Cardiac muscle cell (in vitro differentiated cells and primary cell): ENCODE measurements at regions not wholly inside any gene's neighbourhood (a gene's known extent, or its start where the extent isn't known, plus 50 kb on each side); places are given as distances from the start of the nearest gene placed in this dataset.
A peak's percentile ranks its signal among the peaks of the same experiment; 100 is the strongest.

ENCODE experiments used
- DNase-seq, 2 donors: peaks; one replicate each; pipeline versions ENCODE4 v3.0.0 to v3.0.0-alpha.2; 2010 to 2017; ENCODE audit warnings: low read depth in 1 of 2, low spot score in 1 of 2
- H3K27ac ChIP-seq: fragments of 200-600 bp; sonication (generic); 2 replicates; pipeline ENCODE4 v1.5.1; 2016
- H3K27me3 ChIP-seq: fragments of 200-600 bp; sonication (generic); 2 replicates; pipeline ENCODE4 v1.6.0; 2016; ENCODE audit warnings: control low read depth
- H3K36me3 ChIP-seq: fragments of 200-600 bp; sonication (generic); 2 replicates; pipeline ENCODE4 v1.5.1; 2016; ENCODE audit warnings: control low read depth
- H3K4me1 ChIP-seq: fragments of 200-600 bp; sonication (generic); 2 replicates; pipeline ENCODE4 v1.8.1; 2017; ENCODE audit warnings: low read depth, mild to moderate bottlenecking, mixed run types
- H3K4me3 ChIP-seq: fragments of 200-600 bp; sonication (generic); 2 replicates; pipeline ENCODE4 v1.5.1; 2016; ENCODE audit warnings: mild to moderate bottlenecking
- H3K9me3 ChIP-seq: fragments of 200-600 bp; sonication (generic); 2 replicates; pipeline ENCODE4 v1.5.1; 2017; ENCODE audit warnings: low read depth, mild to moderate bottlenecking, control low read depth
- CTCF ChIP-seq: IDR thresholded peaks from 2 replicates; pipeline ENCODE4 v1.5.1; 2012; ENCODE audit warnings: low read depth, mild to moderate bottlenecking, low read length

- H3K9me3 ChIP-seq, result no peaks in the 10 kb centered on the region
These were observed 73.4 kb upstream of the PAK5 start for GRCh38 chr20:9912290-9912689.

GRCh38 chr20:9911519-9911918, 72.6 kb upstream of the PAK5 start:
- no peak for TF ChIP-seq CTCF
- no peaks in the 10 kb centered on the region for H3K4me1 ChIP-seq
- no peaks in the 10 kb centered on the region for H3K27me3 ChIP-seq
- no peaks in the 10 kb centered on the region for H3K9me3 ChIP-seq
- H3K27ac ChIP-seq, result no peak overlapping the region
- H3K4me3 ChIP-seq, result no peak overlapping the region
- DNase-seq, result no peak
- H3K36me3 ChIP-seq, result no peaks in the 10 kb centered on the region

More at GRCh38 chr20:9912290-9912689, 73.4 kb upstream of the PAK5 start:
- no peak for DNase-seq
- Histone ChIP-seq H3K4me3 (no peak overlapping the region), H3K4me1 (no peaks in the 10 kb centered on the region), H3K27ac (no peak overlapping the region), H3K27me3 (no peaks in the 10 kb centered on the region), H3K36me3 (no peaks in the 10 kb centered on the region)
- no peak for TF ChIP-seq CTCF

- Histone ChIP-seq H3K27ac (no peak overlapping the region), H3K4me1 (no peaks in the 10 kb centered on the region), H3K4me3 (no peak overlapping the region), H3K36me3 (no peaks in the 10 kb centered on the region), H3K9me3 (no peaks in the 10 kb centered on the region), H3K27me3 (no peaks in the 10 kb centered on the region)
- DNase-seq, result no peak
- no peak for TF ChIP-seq CTCF
These were observed 70.3 kb upstream of the PAK5 start for GRCh38 chr20:9909167-9909566.

DNA sequence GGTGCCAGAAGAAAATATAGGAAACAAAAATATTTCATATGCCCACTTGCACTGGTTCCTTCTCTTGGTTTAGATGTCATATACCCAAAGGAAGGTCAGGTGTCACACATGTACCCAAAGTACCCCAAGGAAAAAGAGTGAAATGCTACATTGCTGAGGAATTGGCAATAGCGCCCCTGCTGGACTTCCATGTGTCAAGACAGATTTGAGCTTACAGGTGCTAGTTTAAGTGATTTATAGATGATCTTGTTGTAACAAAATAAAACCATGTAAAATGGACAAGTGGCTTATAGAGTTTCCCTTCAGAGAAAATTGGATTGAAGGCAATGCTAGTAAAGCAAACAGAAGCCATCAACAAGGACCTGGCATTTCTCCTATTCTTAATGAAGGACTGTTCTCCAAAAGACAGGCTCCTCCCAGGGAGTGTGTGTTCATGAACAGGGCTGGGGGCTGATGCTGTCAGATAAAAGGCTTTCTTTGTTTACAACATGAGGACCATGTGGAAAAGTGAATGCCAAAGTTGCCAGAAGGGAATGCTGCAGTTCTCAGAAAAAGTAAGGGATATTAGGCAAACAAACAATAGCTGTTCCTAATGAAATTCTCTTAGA, 64.3 kb upstream of the PAK5 start:
- no peak overlapping the region for H3K4me3 ChIP-seq
- no peaks in the 10 kb centered on the region for H3K27me3 ChIP-seq
- no peaks in the 10 kb centered on the region for H3K9me3 ChIP-seq
- H3K27ac ChIP-seq, result no peak overlapping the region
- H3K36me3 ChIP-seq, result no peaks in the 10 kb centered on the region
- H3K4me1 ChIP-seq, result no peaks in the 10 kb centered on the region
- peak; percentile 48 for TF ChIP-seq CTCF
- DNase-seq, result peak; percentile 5 to 44

DNA sequence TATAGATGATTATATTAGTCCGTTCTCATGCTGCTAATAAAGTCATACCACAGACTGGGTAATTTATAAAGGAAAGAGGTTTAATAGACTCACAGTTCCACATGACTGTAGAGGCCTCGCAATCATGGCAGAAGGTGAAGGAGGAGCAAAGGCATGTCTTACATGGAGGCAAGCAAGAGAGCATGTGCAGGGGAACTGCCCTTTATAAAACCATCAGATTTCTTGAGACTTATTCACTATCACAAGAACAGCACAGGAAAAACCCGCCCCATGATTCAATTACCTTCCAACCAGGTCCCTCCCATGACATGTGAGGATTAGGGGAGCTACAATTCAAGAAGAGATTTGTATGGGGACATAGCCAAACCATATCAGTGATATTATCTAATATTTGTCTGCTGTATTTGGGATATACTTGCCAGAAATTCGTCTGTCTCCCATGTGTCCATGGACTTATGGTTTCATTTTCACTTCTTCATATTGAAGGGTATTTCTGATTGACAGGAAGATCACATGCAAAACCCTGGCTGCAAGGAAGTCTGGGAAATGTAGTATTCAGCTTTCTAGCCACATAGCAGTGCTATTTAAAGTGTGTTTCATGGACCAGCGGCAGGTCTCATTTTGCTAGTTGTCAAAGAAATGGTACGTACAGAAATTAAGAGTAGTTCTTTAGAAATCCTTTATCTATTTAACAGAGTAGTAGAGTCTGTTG, 50.5 kb upstream of the PAK5 start:
- Histone ChIP-seq H3K36me3 (no peaks in the 10 kb centered on the region), H3K4me1 (no peaks in the 10 kb centered on the region), H3K27me3 (no peaks in the 10 kb centered on the region), H3K9me3 (no peaks in the 10 kb centered on the region), H3K4me3 (no peak overlapping the region), H3K27ac (no peak overlapping the region)
- DNase-seq, result no peak
- TF ChIP-seq CTCF, result no peak
